ENCODE measurements at regions not wholly inside any gene's neighbourhood (a gene's known extent, or its start where the extent isn't known, plus 50 kb on each side); places are given as distances from the start of the nearest gene placed in this dataset.

DNA sequence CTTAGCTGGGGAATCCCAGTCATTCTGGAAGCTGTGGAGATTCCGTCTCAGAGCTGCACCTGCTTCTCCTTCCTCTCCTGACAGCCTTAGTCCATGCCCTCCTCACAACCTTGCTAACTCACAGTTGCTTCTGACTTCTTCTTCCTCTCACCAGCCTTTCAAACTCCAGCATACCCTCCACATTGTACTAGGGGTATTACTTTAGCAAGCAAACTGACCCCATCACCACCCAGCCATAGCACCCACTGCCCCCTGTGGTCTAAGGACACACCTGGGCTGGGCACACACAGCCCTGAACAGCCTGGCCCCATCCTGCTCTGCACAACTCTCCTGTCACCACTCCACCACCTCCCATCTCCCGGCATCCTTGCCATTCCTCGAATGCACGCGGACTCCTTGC is 208.2 kb downstream of the FBXO15 start:
- Histone ChIP-seq H2AFZ (ENCODE audit: low read length) (no peak overlapping the region), H3K4me1 (ENCODE audit: control insufficient read depth, extremely low read depth, insufficient read depth, low read length) (no peaks in the 10 kb centered on the region), H3K36me3 (ENCODE audit: control insufficient read depth, insufficient read depth, low read length) (no peaks in the 10 kb centered on the region), H3K9ac (ENCODE audit: insufficient read depth, low read length) (no peak overlapping the region), H4K20me1 (ENCODE audit: control insufficient read depth, extremely low read depth, insufficient read depth, low read length) (no peaks in the 10 kb centered on the region), H3K9me3 (ENCODE audit: control insufficient read depth, insufficient read depth, low read depth, low read length) (no peaks in the 10 kb centered on the region), H3K27ac (ENCODE audit: insufficient read depth, low read length) (no peak overlapping the region), H3K79me2 (ENCODE audit: control insufficient read depth, insufficient read depth, low read length) (no peaks in the 10 kb centered on the region), H3K4me3 (replicated peaks in 1 of 4; ENCODE audit: control extremely low read depth in 1 of 4, insufficient read depth in 1 of 4, low read depth in 3 of 4, low read length in 4 of 4) (no peak overlapping the region), H3K4me2 (ENCODE audit: extremely low read depth, insufficient read depth, low read length) (no peak overlapping the region), H3K27me3 (ENCODE audit: control insufficient read depth, insufficient read depth, low read length) (no peaks in the 10 kb centered on the region)
- DNase-seq (ENCODE audit: low read depth in 2 of 2), result no peak
- TF ChIP-seq, protein P1, sequence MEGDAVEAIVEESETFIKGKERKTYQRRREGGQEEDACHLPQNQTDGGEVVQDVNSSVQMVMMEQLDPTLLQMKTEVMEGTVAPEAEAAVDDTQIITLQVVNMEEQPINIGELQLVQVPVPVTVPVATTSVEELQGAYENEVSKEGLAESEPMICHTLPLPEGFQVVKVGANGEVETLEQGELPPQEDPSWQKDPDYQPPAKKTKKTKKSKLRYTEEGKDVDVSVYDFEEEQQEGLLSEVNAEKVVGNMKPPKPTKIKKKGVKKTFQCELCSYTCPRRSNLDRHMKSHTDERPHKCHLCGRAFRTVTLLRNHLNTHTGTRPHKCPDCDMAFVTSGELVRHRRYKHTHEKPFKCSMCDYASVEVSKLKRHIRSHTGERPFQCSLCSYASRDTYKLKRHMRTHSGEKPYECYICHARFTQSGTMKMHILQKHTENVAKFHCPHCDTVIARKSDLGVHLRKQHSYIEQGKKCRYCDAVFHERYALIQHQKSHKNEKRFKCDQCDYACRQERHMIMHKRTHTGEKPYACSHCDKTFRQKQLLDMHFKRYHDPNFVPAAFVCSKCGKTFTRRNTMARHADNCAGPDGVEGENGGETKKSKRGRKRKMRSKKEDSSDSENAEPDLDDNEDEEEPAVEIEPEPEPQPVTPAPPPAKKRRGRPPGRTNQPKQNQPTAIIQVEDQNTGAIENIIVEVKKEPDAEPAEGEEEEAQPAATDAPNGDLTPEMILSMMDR (conservative IDR thresholded peaks at IDR 0.05 in 1 of 2, IDR thresholded peaks at IDR 0.05 in 1 of 2; ENCODE audit: low read depth in 1 of 2, low read length in 2 of 2), result no peak
- TF ChIP-seq EZH2 (IDR thresholded peaks at IDR 0.05; ENCODE audit: low read length, missing control alignments), result no peak

DNA sequence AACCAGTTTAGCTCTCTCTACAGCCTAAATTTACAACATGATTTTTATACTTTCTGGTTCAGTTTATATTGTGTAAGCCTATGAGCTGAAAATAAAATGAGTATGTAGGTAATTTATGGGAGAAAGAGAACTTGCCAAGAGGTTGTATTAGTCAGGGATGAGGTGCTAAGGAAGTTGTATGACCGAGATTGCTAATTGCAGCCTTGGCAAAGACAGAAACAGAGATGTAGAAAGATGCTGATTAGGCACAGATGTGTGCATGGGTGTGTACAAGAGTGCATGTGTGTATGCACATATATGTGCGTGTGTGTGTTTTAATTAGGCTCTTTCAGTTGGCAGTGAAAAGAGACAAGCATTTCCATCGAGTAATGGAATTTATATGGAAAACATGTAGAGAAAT is 213.9 kb downstream of the FBXO15 start:
- TF ChIP-seq, protein P1 (conservative IDR thresholded peaks at IDR 0.05 in 1 of 2, IDR thresholded peaks at IDR 0.05 in 1 of 2; ENCODE audit: low read depth in 1 of 2, low read length in 2 of 2), result no peak
- TF ChIP-seq EZH2 (IDR thresholded peaks at IDR 0.05; ENCODE audit: low read length, missing control alignments), result no peak
- no peak overlapping the region for H3K27ac ChIP-seq (ENCODE audit: insufficient read depth, low read length)

DNA sequence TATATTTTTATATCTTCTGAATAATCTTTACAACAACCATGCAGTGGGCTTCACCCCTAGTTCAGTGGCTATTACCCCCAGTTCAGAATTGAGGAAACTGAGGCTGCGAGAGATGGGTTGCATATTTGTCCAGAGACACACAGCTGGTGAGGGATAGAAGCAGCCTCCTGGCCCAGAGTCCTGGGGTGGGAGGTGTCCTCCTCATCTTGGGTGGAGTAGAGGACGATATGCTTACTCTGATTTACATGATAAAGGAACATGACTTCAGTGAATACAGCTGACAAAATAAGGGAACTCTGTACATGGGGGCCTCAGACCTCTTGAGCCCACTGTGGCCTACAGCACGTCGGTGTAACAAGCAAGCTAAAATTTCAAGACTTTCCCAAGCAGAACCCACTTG is 214.7 kb downstream of the FBXO15 start:
- Histone ChIP-seq H3K27me3 (ENCODE audit: control insufficient read depth, insufficient read depth, low read length) (no peaks in the 10 kb centered on the region), H3K9me3 (ENCODE audit: control insufficient read depth, insufficient read depth, low read depth, low read length) (no peaks in the 10 kb centered on the region), H3K27ac (ENCODE audit: insufficient read depth, low read length) (no peak overlapping the region), H3K9ac (ENCODE audit: insufficient read depth, low read length) (no peak overlapping the region), H3K36me3 (ENCODE audit: control insufficient read depth, insufficient read depth, low read length) (no peaks in the 10 kb centered on the region), H3K4me1 (ENCODE audit: control insufficient read depth, extremely low read depth, insufficient read depth, low read length) (no peaks in the 10 kb centered on the region), H2AFZ (ENCODE audit: low read length) (no peak overlapping the region), H4K20me1 (ENCODE audit: control insufficient read depth, extremely low read depth, insufficient read depth, low read length) (no peaks in the 10 kb centered on the region), H3K4me3 (replicated peaks in 1 of 4; ENCODE audit: control extremely low read depth in 1 of 4, insufficient read depth in 1 of 4, low read depth in 3 of 4, low read length in 4 of 4) (no peak overlapping the region), H3K4me2 (ENCODE audit: extremely low read depth, insufficient read depth, low read length) (no peak overlapping the region), H3K79me2 (ENCODE audit: control insufficient read depth, insufficient read depth, low read length) (no peaks in the 10 kb centered on the region)
- TF ChIP-seq EZH2 (IDR thresholded peaks at IDR 0.05; ENCODE audit: low read length, missing control alignments), result no peak
- TF ChIP-seq, protein P1 (conservative IDR thresholded peaks at IDR 0.05 in 1 of 2, IDR thresholded peaks at IDR 0.05 in 1 of 2; ENCODE audit: low read depth in 1 of 2, low read length in 2 of 2), result no peak
- no peak for DNase-seq (ENCODE audit: low read depth in 2 of 2)

More for the DNA sequence above, 213.9 kb downstream of the FBXO15 start:
- Histone ChIP-seq H3K79me2 (ENCODE audit: control insufficient read depth, insufficient read depth, low read length) (no peaks in the 10 kb centered on the region), H3K9me3 (ENCODE audit: control insufficient read depth, insufficient read depth, low read depth, low read length) (no peaks in the 10 kb centered on the region), H3K4me3 (replicated peaks in 1 of 4; ENCODE audit: control extremely low read depth in 1 of 4, insufficient read depth in 1 of 4, low read depth in 3 of 4, low read length in 4 of 4) (no peak overlapping the region), H3K27me3 (ENCODE audit: control insufficient read depth, insufficient read depth, low read length) (no peaks in the 10 kb centered on the region), H3K36me3 (ENCODE audit: control insufficient read depth, insufficient read depth, low read length) (no peaks in the 10 kb centered on the region), H3K4me2 (ENCODE audit: extremely low read depth, insufficient read depth, low read length) (no peak overlapping the region), H3K4me1 (ENCODE audit: control insufficient read depth, extremely low read depth, insufficient read depth, low read length) (no peaks in the 10 kb centered on the region), H4K20me1 (ENCODE audit: control insufficient read depth, extremely low read depth, insufficient read depth, low read length) (no peaks in the 10 kb centered on the region), H2AFZ (ENCODE audit: low read length) (no peak overlapping the region), H3K9ac (ENCODE audit: insufficient read depth, low read length) (no peak overlapping the region)
- no peak for DNase-seq (ENCODE audit: low read depth in 2 of 2)

All from fibroblast of lung (primary cell).